ENCODE measurements at regions not wholly inside any gene's neighbourhood (a gene's known extent, or its start where the extent isn't known, plus 50 kb on each side); places are given as distances from the start of the nearest gene placed in this dataset.
"Not testable (repeated sequence)": the region's sequence is repeated elsewhere in the genome, so short reads cannot be mapped to it uniquely, and the experiment has no call there.

- TF ChIP-seq, protein P1, sequence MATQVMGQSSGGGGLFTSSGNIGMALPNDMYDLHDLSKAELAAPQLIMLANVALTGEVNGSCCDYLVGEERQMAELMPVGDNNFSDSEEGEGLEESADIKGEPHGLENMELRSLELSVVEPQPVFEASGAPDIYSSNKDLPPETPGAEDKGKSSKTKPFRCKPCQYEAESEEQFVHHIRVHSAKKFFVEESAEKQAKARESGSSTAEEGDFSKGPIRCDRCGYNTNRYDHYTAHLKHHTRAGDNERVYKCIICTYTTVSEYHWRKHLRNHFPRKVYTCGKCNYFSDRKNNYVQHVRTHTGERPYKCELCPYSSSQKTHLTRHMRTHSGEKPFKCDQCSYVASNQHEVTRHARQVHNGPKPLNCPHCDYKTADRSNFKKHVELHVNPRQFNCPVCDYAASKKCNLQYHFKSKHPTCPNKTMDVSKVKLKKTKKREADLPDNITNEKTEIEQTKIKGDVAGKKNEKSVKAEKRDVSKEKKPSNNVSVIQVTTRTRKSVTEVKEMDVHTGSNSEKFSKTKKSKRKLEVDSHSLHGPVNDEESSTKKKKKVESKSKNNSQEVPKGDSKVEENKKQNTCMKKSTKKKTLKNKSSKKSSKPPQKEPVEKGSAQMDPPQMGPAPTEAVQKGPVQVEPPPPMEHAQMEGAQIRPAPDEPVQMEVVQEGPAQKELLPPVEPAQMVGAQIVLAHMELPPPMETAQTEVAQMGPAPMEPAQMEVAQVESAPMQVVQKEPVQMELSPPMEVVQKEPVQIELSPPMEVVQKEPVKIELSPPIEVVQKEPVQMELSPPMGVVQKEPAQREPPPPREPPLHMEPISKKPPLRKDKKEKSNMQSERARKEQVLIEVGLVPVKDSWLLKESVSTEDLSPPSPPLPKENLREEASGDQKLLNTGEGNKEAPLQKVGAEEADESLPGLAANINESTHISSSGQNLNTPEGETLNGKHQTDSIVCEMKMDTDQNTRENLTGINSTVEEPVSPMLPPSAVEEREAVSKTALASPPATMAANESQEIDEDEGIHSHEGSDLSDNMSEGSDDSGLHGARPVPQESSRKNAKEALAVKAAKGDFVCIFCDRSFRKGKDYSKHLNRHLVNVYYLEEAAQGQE (IDR thresholded peaks at IDR 0.05; ENCODE audit: borderline replicate concordance): no peak
- TF ChIP-seq, protein P1 (CRISPR knock-in tag; IDR thresholded peaks at IDR 0.05; ENCODE audit: low read depth): no peak
- TF ChIP-seq PRPF4 (IDR thresholded peaks at IDR 0.05; ENCODE audit: insufficient read depth, low read depth, low read length, poor library complexity, severe bottlenecking): no peak
- no peak for TF ChIP-seq ZNF41 (CRISPR knock-in tag; conservative IDR thresholded peaks at IDR 0.05)
Measured at GRCh38 chr17:21500064-21500463, 123.9 kb downstream of the KCNJ12 start (continued).

- in situ Hi-C loops (cut with MboI); FAIRE-seq; H2AFZ ChIP-seq (ENCODE audit: low read depth, low read length); H3K4me2 ChIP-seq (ENCODE audit: insufficient read depth, low read length); H3K4me3 ChIP-seq; intact Hi-C loops (cut with micrococcal nuclease); DNase-seq (ENCODE audit: extremely low read depth in 1 of 4, low spot score in 3 of 4); H3K9me3 ChIP-seq (replicated peaks; ENCODE audit: control insufficient read depth, insufficient read depth, low read depth, low read length); H3K27ac ChIP-seq (ENCODE audit: extremely low read depth, low read depth, low read length); H4K20me1 ChIP-seq (replicated peaks; ENCODE audit: control insufficient read depth, insufficient read depth, low read length); BruUV-seq (replicated peaks); H3K9me1 ChIP-seq (ENCODE audit: control insufficient read depth, insufficient read depth, low read length); H3K9ac ChIP-seq (ENCODE audit: insufficient read depth in 1 of 2, low read depth in 2 of 2, low read length in 2 of 2); H3K36me3 ChIP-seq (ENCODE audit: control insufficient read depth, insufficient read depth, low read length); H3K79me2 ChIP-seq (ENCODE audit: control insufficient read depth, insufficient read depth, low read length); CTCF ChIA-PET (ENCODE audit: low intra/inter-chr PET ratio); H3K4me1 ChIP-seq (replicated peaks in 1 of 2; ENCODE audit: control insufficient read depth in 2 of 2, insufficient read depth in 2 of 2, low read length in 2 of 2); ATAC-seq; POLR2A ChIA-PET: not testable (repeated sequence)
- WGBS (ENCODE audit: insufficient coverage, low coverage, missing lambda C conversion rate): 0% methylated on average over 15 of the region's 15 CpGs
- peaks cover 6 to 37% of the 10 kb centered on the region in 2 experiments; a peak in 3 of 5 replicates for H3K27me3 ChIP-seq (ENCODE audit: control insufficient read depth in 2 of 2, insufficient read depth in 2 of 2, low read length in 2 of 2)
Measured at GRCh38 chr17:21501927-21502700, 126.0 kb downstream of the KCNJ12 start.
